ENCODE measurements at regions not wholly inside any gene's neighbourhood (a gene's known extent, or its start where the extent isn't known, plus 50 kb on each side); places are given as distances from the start of the nearest gene placed in this dataset.

GRCh38 chr5:38667499-38667776 is 111.0 kb upstream of the LIFR start (continued):
- TF ChIP-seq HDAC2 (IDR thresholded peaks at IDR 0.05; ENCODE audit: borderline replicate concordance in 1 of 2, low read depth in 2 of 2, low read length in 2 of 2): no peak
- TF ChIP-seq SP4 (IDR thresholded peaks at IDR 0.05; ENCODE audit: low read length): no peak
- TF ChIP-seq TAF1 (IDR thresholded peaks at IDR 0.05; ENCODE audit: low read depth, low read length): no peak
- TF ChIP-seq TEAD4 (IDR thresholded peaks at IDR 0.05; ENCODE audit: low read depth, low read length): no peak
- no peak for TF ChIP-seq CHD7 (IDR thresholded peaks at IDR 0.05; ENCODE audit: insufficient replicate concordance, low read length)

Data from H1 (cell line).